Common myeloid progenitor, CD34-positive (primary cell): ENCODE measurements at regions not wholly inside any gene's neighbourhood (a gene's known extent, or its start where the extent isn't known, plus 50 kb on each side); places are given as distances from the start of the nearest gene placed in this dataset.

Experiments used
- CTCF ChIA-PET: fragments of 350-600 bp; sonication (Branson Sonifier 250); formaldehyde crosslinking; loops from one replicate; lab custom pipeline; 2021; ENCODE audit warnings: antibody characterized with exemption; lab: Charles Lee
- POLR2A ChIA-PET: fragments of 350-600 bp; sonication (Branson Sonifier 250); formaldehyde crosslinking; loops from one replicate; lab custom pipeline; 2021; ENCODE audit warnings: antibody characterized with exemption; lab: Charles Lee
- DNase-seq, 3 donors: peaks; one replicate each; pipeline versions ENCODE4 v3.0.0 to v3.0.0-alpha.2; 2013
- H3K27ac ChIP-seq, 2 experiments: 1 replicate in 1 of 2; 2 replicates in 1 of 2; pipeline ENCODE4 v1.7.0; 2013; ENCODE audit warnings: inconsistent platforms in 2 of 2, low read length in 2 of 2, mild to moderate bottlenecking in 2 of 2, low read depth in 1 of 2, moderate library complexity in 1 of 2; ENCODE audit not compliant: severe bottlenecking in 2 of 2, insufficient read depth in 1 of 2, poor library complexity in 1 of 2
- H3K27me3 ChIP-seq, 5 experiments: replicated peaks in 2 of 5; 1 replicate in 3 of 5; 2 replicates in 2 of 5; pipeline versions ENCODE4 v1.6.1 to v1.7.0; 2013; ENCODE audit warnings: low read length in 4 of 5, mild to moderate bottlenecking in 2 of 5, moderate library complexity in 2 of 5, inconsistent platforms in 1 of 5; ENCODE audit not compliant: insufficient read depth in 5 of 5, control insufficient read depth in 4 of 5
- H3K36me3 ChIP-seq, 4 experiments: 1 replicate in 2 of 4; 2 replicates in 2 of 4; pipeline versions ENCODE4 v1.6.1 to v1.7.0; 2013; ENCODE audit warnings: low read length in 3 of 4, control low read depth in 1 of 4, mild to moderate bottlenecking in 1 of 4; ENCODE audit not compliant: control insufficient read depth in 4 of 4, insufficient read depth in 4 of 4
- H3K4me1 ChIP-seq, 4 experiments: 1 replicate in 3 of 4; 2 replicates in 1 of 4; pipeline versions ENCODE4 v1.6.1 to v1.7.1; 2013; ENCODE audit warnings: low read length in 3 of 4, mild to moderate bottlenecking in 3 of 4, control low read depth in 1 of 4, inconsistent platforms in 1 of 4, moderate library complexity in 1 of 4; ENCODE audit not compliant: control insufficient read depth in 4 of 4, insufficient read depth in 4 of 4; ENCODE audit errors: control extremely low read depth in 1 of 4
- H3K4me3 ChIP-seq, 7 experiments: 1 replicate in 4 of 7; 2 replicates in 3 of 7; pipeline versions ENCODE4 v1.5.1 to v1.7.0; 2013; ENCODE audit warnings: mild to moderate bottlenecking in 7 of 7, low read length in 6 of 7, moderate library complexity in 6 of 7, inconsistent platforms in 2 of 7, low read depth in 2 of 7, control low read depth in 1 of 7; ENCODE audit not compliant: insufficient read depth in 4 of 7, control insufficient read depth in 1 of 7; ENCODE audit errors: extremely low read depth in 1 of 7
- H3K9me3 ChIP-seq, 5 experiments: 1 replicate in 4 of 5; 2 replicates in 1 of 5; pipeline versions ENCODE4 v1.6.1 to v1.7.1; 2013; ENCODE audit warnings: low read length in 4 of 5, mild to moderate bottlenecking in 2 of 5, inconsistent platforms in 1 of 5, low read depth in 1 of 5, moderate library complexity in 1 of 5; ENCODE audit not compliant: control insufficient read depth in 4 of 5, insufficient read depth in 2 of 5; ENCODE audit errors: control extremely low read depth in 1 of 5
- WGBS: methylation state at CpG from one replicate; pipeline ENCODE4 v1.1.5; 2013; ENCODE audit not compliant: insufficient coverage; 5-methylcytosine and 5-hydroxymethylcytosine counted together

- DNase-seq = no peak
- H3K36me3 ChIP-seq = no peaks in the 10 kb centered on the region
- ChIA-PET CTCF (no interaction called here), POLR2A (no interaction called here)
- H3K4me1 ChIP-seq = no peaks in the 10 kb centered on the region
- WGBS = 100% methylated on average over 1 of the region's 3 CpGs
- no peak overlapping the region for H3K27ac ChIP-seq
- no peaks in the 10 kb centered on the region for H3K27me3 ChIP-seq
- H3K4me3 ChIP-seq = no peak overlapping the region
- H3K9me3 ChIP-seq = no peaks in the 10 kb centered on the region
Observed at GRCh38 chr16:65229191-65229662, 107.4 kb upstream of the CDH11 start.

DNA sequence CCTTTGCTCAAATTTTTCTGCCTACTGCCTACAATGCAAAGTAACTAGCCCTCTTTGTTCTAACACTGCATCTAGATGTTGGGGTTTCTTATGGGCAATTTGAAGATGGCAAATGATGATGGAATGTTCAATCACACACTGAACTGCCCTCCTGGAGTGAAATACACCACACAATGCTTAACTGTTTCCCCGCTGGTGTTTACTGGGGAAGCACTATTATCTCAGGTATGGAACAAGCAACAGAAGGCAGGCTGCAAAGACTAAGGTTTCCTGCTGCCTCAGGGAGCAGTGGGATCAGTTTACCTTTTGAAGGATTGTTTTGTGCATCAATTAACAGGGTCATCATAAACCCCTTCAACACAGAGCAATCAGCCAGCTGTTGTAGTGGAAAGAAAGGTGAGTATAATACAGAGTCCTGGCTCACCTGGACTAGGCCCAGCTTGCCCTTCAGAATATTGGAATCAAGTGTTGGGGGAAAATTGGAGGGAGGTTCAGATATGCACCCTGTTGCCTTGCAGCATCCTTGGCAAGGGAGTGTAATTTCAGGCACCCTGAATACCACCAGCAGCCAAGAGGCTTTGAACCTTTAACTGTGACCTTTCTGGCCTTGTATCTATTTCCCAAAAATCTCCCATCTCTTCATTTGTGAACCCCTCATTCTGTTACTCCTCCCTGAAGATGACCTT, 105.4 kb upstream of the CDH11 start:
- POLR2A ChIA-PET = no interaction called here
- H3K27me3 ChIP-seq = no peaks in the 10 kb centered on the region
- no peak overlapping the region for H3K4me3 ChIP-seq
- H3K9me3 ChIP-seq = no peaks in the 10 kb centered on the region
- H3K27ac ChIP-seq = no peak overlapping the region
- CTCF ChIA-PET = no interaction called here
- H3K4me1 ChIP-seq = no peaks in the 10 kb centered on the region
- no CpG with 5 or more reads among the region's 1 CpG for WGBS
- DNase-seq = no peak
- H3K36me3 ChIP-seq = no peaks in the 10 kb centered on the region

DNA sequence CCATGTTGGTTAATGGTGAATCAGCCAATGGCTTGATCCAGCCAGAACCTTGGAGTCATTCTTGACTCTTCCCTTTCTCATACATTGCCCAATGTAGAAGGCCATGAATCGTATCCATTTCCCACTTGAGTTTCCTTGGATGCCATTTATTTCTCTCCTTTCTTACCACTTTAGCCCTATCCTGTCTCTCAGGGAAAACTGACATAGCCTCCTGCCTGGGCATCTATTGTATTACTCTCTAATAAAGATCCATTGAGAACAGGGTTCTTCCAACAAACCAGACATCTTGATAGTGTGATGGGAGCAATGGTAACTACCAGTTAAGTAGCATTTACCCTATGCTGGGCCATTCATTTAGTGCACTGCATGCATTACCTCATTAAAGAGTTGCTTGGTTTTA, 104.2 kb upstream of the CDH11 start:
- no peaks in the 10 kb centered on the region for H3K4me1 ChIP-seq
- H3K27me3 ChIP-seq = no peaks in the 10 kb centered on the region
- ChIA-PET POLR2A (no interaction called here), CTCF (no interaction called here)
- WGBS = 88% methylated on average over 1 of the region's 1 CpG
- no peak overlapping the region for H3K4me3 ChIP-seq
- H3K9me3 ChIP-seq = no peaks in the 10 kb centered on the region
- no peak for DNase-seq
- no peaks in the 10 kb centered on the region for H3K36me3 ChIP-seq
- no peak overlapping the region for H3K27ac ChIP-seq

DNA sequence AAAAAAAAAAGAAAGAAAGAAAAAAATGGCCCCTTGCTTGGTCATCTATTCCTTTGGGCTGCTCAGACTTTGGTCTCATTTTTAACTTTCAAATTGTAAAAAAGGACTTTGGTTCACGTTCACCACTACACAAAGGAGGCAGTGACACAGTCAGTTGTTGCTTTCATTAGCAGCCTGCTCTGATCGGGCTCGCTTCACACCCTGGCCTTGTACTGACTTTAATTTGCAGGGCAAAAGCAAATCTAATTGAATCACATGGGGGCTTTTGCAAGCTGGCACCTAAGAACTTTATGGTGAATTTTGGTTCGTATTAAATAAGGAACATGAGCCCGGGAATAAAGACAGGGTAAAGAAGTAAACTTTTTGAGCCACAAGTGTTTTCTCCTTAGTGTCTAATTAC, 103.6 kb upstream of the CDH11 start:
- CTCF ChIA-PET = no interaction called here
- DNase-seq = no peak
- Histone ChIP-seq H3K4me3 (no peak overlapping the region), H3K27ac (no peak overlapping the region), H3K36me3 (no peaks in the 10 kb centered on the region), H3K9me3 (no peaks in the 10 kb centered on the region), H3K4me1 (no peaks in the 10 kb centered on the region), H3K27me3 (no peaks in the 10 kb centered on the region)
- POLR2A ChIA-PET = no interaction called here
- WGBS = 87% methylated on average over 4 of the region's 5 CpGs

GRCh38 chr16:65224994-65225393, 103.1 kb upstream of the CDH11 start:
- CTCF ChIA-PET = no interaction called here
- H3K4me3 ChIP-seq = no peak overlapping the region
- POLR2A ChIA-PET = no interaction called here
- DNase-seq = no peak
- no peaks in the 10 kb centered on the region for H3K9me3 ChIP-seq
- H3K4me1 ChIP-seq = no peaks in the 10 kb centered on the region
- 86% methylated on average over 1 of the region's 1 CpG for WGBS
- no peaks in the 10 kb centered on the region for H3K36me3 ChIP-seq
- no peaks in the 10 kb centered on the region for H3K27me3 ChIP-seq
- H3K27ac ChIP-seq = no peak overlapping the region

DNA sequence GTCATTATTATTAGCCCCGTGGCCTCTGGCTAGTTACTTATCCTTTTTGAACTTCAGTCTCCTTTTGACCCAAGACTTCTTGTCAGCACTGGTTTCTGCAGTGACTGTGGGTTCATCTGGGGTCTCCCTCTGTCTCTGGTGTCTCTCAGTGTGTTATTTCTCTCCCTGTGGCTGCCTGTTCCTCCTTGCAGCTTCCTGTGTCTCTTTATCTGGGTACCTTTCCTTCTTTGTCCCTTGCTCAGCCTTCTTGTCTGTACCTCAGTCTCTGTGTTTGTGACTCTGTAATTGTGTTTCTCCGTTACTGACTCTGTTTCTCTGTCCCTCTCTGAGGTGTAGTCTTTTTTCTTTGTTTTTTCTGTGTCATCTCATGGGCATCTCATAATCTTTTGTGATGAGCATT, 102.6 kb upstream of the CDH11 start:
- Histone ChIP-seq H3K36me3 (no peaks in the 10 kb centered on the region), H3K9me3 (no peaks in the 10 kb centered on the region), H3K4me1 (no peaks in the 10 kb centered on the region), H3K27me3 (no peaks in the 10 kb centered on the region), H3K4me3 (no peak overlapping the region), H3K27ac (no peak overlapping the region)
- ChIA-PET POLR2A (no interaction called here), CTCF (no interaction called here)
- no CpG with 5 or more reads among the region's 2 CpGs for WGBS
- no peak for DNase-seq

DNA sequence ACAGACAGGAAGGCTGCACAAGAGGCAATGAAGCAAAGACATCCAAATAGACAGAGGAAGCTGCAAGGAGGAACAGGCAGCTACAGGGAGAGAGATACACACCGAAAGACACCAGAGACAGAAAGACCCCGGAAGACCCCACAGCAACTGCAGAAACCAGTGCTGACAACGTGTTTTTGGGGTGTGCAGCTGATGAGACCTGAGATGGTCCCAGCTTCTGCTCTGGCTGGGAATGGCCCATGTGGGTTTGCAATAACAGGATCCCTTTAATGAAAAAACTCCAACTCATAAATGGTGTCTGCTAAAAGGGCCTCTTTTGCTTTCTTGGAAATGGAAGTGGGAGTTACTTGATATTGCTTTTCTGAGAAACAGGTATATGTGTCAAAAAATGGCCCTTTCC, 101.5 kb upstream of the CDH11 start:
- ChIA-PET CTCF (no interaction called here), POLR2A (no interaction called here)
- WGBS = 33% methylated on average over 3 of the region's 3 CpGs
- H3K4me3 ChIP-seq = no peak overlapping the region
- H3K4me1 ChIP-seq = no peaks in the 10 kb centered on the region
- H3K9me3 ChIP-seq = no peaks in the 10 kb centered on the region
- H3K27me3 ChIP-seq = no peaks in the 10 kb centered on the region
- no peak overlapping the region for H3K27ac ChIP-seq
- H3K36me3 ChIP-seq = no peaks in the 10 kb centered on the region
- no peak for DNase-seq
